SK-N-SH treated with all-trans-retinoic acid at 6 μM for 48 hours (cell line): ENCODE measurements at regions not wholly inside any gene's neighbourhood (a gene's known extent, or its start where the extent isn't known, plus 50 kb on each side); places are given as distances from the start of the nearest gene placed in this dataset.

ENCODE experiments used
- ARNTL ChIP-seq: fragments of 450-650 bp; formaldehyde crosslinking; IDR thresholded peaks from 2 replicates; pipeline ENCODE4 v1.5.0; 2020; ENCODE audit warnings: low read depth, mild to moderate bottlenecking, moderate library complexity, borderline replicate concordance
- CREB5 ChIP-seq: fragments of 250-450 bp; sonication (Bioruptor Pico); IDR thresholded peaks from 2 replicates; pipeline ENCODE4 v1.5.1; 2020; ENCODE audit warnings: low read depth, mild to moderate bottlenecking, moderate library complexity
- CSDC2 ChIP-seq: fragments of 250-450 bp; sonication (Bioruptor Pico); IDR thresholded peaks from 2 replicates; pipeline ENCODE4 v1.5.0; 2020; ENCODE audit warnings: mild to moderate bottlenecking, moderate library complexity
- POU6F1 ChIP-seq: fragments of 250-450 bp; sonication (Bioruptor Pico); IDR thresholded peaks from 2 replicates; pipeline ENCODE4 v1.8.0; 2021; ENCODE audit warnings: low read depth, mild to moderate bottlenecking, moderate library complexity, borderline replicate concordance
- RARB ChIP-seq: fragments of 250-450 bp; sonication (Bioruptor Pico); IDR thresholded peaks from 2 replicates; pipeline ENCODE4 v1.8.0; 2021; ENCODE audit warnings: mild to moderate bottlenecking, moderate library complexity
- SNAI2 ChIP-seq: fragments of 250-450 bp; sonication (Bioruptor Pico); IDR thresholded peaks from 2 replicates; pipeline ENCODE4 v1.5.0; 2020; ENCODE audit warnings: mild to moderate bottlenecking, moderate library complexity
- TCF4 ChIP-seq: fragments of 250-450 bp; sonication (Bioruptor Pico); IDR thresholded peaks from 2 replicates; pipeline ENCODE4 v1.8.0; 2021; ENCODE audit warnings: mild to moderate bottlenecking, moderate library complexity, borderline replicate concordance
- ZC3H10 ChIP-seq: fragments of 250-450 bp; sonication (Bioruptor Pico); IDR thresholded peaks from 2 replicates; pipeline ENCODE4 v1.5.1; 2021; ENCODE audit warnings: mild to moderate bottlenecking, moderate library complexity
- ZFP30 ChIP-seq: fragments of 450-650 bp; formaldehyde crosslinking; IDR thresholded peaks from 2 replicates; pipeline ENCODE4 v1.5.0; 2022; ENCODE audit warnings: mild to moderate bottlenecking, moderate library complexity
- ZNF70 ChIP-seq: fragments of 450-650 bp; formaldehyde crosslinking; IDR thresholded peaks from 2 replicates; pipeline ENCODE4 v1.5.0; 2020; ENCODE audit warnings: mild to moderate bottlenecking, moderate library complexity
- TF ChIP-seq, protein P1 (sequence below): fragments of 250-450 bp; sonication (Bioruptor Pico); IDR thresholded peaks from 2 replicates; pipeline ENCODE4 v1.8.0; 2020; ENCODE audit warnings: mild to moderate bottlenecking, moderate library complexity, borderline replicate concordance
- TF ChIP-seq, protein P2 (sequence below): fragments of 250-450 bp; sonication (Bioruptor Pico); IDR thresholded peaks from 2 replicates; pipeline ENCODE4 v1.5.1; 2021; ENCODE audit warnings: mild to moderate bottlenecking, moderate library complexity

DNA sequence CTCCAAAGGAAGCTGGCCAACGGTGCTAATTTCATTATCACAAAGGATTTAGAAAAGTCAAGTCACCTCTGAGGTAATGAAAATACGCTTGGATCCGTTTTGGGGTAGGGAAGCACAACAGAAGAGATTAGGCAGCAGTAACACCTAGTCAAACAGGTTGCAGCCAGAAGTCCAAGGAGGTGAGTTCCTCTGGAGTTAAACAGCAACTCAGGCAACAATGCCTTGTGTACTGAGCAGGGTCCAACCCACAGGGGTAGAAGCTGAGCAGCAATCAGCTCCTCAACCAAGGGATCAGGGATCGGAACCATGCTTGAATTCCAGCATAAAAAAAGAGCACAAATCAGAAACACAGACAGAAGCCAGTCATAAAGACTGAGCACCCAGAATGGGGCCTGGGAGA, 88.1 kb upstream of the SPRED1 start:
- TF ChIP-seq, protein P1, sequence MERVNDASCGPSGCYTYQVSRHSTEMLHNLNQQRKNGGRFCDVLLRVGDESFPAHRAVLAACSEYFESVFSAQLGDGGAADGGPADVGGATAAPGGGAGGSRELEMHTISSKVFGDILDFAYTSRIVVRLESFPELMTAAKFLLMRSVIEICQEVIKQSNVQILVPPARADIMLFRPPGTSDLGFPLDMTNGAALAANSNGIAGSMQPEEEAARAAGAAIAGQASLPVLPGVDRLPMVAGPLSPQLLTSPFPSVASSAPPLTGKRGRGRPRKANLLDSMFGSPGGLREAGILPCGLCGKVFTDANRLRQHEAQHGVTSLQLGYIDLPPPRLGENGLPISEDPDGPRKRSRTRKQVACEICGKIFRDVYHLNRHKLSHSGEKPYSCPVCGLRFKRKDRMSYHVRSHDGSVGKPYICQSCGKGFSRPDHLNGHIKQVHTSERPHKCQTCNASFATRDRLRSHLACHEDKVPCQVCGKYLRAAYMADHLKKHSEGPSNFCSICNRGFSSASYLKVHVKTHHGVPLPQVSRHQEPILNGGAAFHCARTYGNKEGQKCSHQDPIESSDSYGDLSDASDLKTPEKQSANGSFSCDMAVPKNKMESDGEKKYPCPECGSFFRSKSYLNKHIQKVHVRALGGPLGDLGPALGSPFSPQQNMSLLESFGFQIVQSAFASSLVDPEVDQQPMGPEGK, result no peak
- TF ChIP-seq ZC3H10 (CRISPR knock-in tag) (no peak), CSDC2 (no peak), ARNTL (CRISPR knock-in tag) (no peak), RARB (CRISPR knock-in tag) (no peak), POU6F1 (CRISPR knock-in tag) (no peak), TCF4 (CRISPR knock-in tag) (no peak), SNAI2 (CRISPR knock-in tag) (no peak), CREB5 (no peak), ZNF70 (CRISPR knock-in tag) (no peak), ZFP30 (no peak)
- TF ChIP-seq, protein P2, sequence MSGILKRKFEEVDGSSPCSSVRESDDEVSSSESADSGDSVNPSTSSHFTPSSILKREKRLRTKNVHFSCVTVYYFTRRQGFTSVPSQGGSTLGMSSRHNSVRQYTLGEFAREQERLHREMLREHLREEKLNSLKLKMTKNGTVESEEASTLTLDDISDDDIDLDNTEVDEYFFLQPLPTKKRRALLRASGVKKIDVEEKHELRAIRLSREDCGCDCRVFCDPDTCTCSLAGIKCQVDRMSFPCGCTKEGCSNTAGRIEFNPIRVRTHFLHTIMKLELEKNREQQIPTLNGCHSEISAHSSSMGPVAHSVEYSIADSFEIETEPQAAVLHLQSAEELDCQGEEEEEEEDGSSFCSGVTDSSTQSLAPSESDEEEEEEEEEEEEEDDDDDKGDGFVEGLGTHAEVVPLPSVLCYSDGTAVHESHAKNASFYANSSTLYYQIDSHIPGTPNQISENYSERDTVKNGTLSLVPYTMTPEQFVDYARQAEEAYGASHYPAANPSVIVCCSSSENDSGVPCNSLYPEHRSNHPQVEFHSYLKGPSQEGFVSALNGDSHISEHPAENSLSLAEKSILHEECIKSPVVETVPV (CRISPR knock-in tag), result no peak
